Small intestine (tissue), 7 donors: ENCODE measurements at regions not wholly inside any gene's neighbourhood (a gene's known extent, or its start where the extent isn't known, plus 50 kb on each side); places are given as distances from the start of the nearest gene placed in this dataset.

Experiments
- DNase-seq, 2 donors: peaks; one replicate each; pipeline versions ENCODE4 v3.0.0 to v3.0.0-alpha.2; 2013
- FAIRE-seq: peaks from 2 replicates; lab custom pipeline; 2012; peaks lifted over from hg19 to GRCh38; lab: Jason Lieb, UNC
- H3K27ac ChIP-seq, 3 donors: one replicate each; pipeline ENCODE4 v1.5.1; 2013; ENCODE audit warnings: low read length in 2 of 3, mild to moderate bottlenecking in 2 of 3, control low read depth in 1 of 3, inconsistent platforms in 1 of 3, low read depth in 1 of 3, moderate library complexity in 1 of 3
- H3K27me3 ChIP-seq, 3 donors: one replicate each; pipeline ENCODE4 v1.6.1; 2013; ENCODE audit warnings: low read length in 3 of 3, inconsistent platforms in 1 of 3; ENCODE audit not compliant: control insufficient read depth in 3 of 3, insufficient read depth in 3 of 3
- H3K36me3 ChIP-seq, 3 donors: one replicate each; pipeline ENCODE4 v1.6.1; 2013; ENCODE audit warnings: low read length in 3 of 3, inconsistent platforms in 1 of 3, low read depth in 1 of 3, mild to moderate bottlenecking in 1 of 3, moderate library complexity in 1 of 3; ENCODE audit not compliant: control insufficient read depth in 3 of 3, insufficient read depth in 2 of 3
- H3K4me1 ChIP-seq, 3 donors: one replicate each; pipeline ENCODE4 v1.6.1; 2013; ENCODE audit warnings: low read length in 2 of 3, inconsistent platforms in 1 of 3, low read depth in 1 of 3, mild to moderate bottlenecking in 1 of 3, moderate library complexity in 1 of 3; ENCODE audit not compliant: control insufficient read depth in 3 of 3, insufficient read depth in 2 of 3
- H3K4me3 ChIP-seq, 3 donors: one replicate each; pipeline ENCODE4 v1.5.1; 2013; ENCODE audit warnings: low read length in 3 of 3, control low read depth in 1 of 3, inconsistent platforms in 1 of 3, low read depth in 1 of 3, mild to moderate bottlenecking in 1 of 3, moderate library complexity in 1 of 3
- H3K9me3 ChIP-seq, 2 donors: one replicate each; pipeline ENCODE4 v1.6.1; 2013; ENCODE audit warnings: low read depth in 1 of 2, low read length in 1 of 2; ENCODE audit not compliant: control insufficient read depth in 2 of 2, insufficient read depth in 1 of 2
- WGBS, 3 donors: extraction: QIAGEN DNeasy Blood & Tissue Kit; methylation state at CpG; one replicate each; pipeline ENCODE4 v1.1.7; 2013; 5-methylcytosine and 5-hydroxymethylcytosine counted together
- donor health status: healthy with polysubstance abuse.
- donor health status: control.
- donor health status: control.
- donor health status: Bipolar disorder and iron deficiency.
- donor health status: healthy.

- 67 to 83% (median 68%) methylated on average over 3 of the region's 3 CpGs for WGBS, 3 donors
- H3K4me1 ChIP-seq, result no peaks in the 10 kb centered on the region
- FAIRE-seq, result no peak
These were observed 127.1 kb upstream of the RUNX3 start for GRCh38 chr1:25057188-25057587.

GRCh38 chr1:25056536-25056935, 126.5 kb upstream of the RUNX3 start:
- no peak for FAIRE-seq
- 89 to 92% (median 91%) methylated on average over 9 of the region's 9 CpGs for WGBS, 3 donors
- H3K27ac ChIP-seq, result no peak overlapping the region
- peaks cover 0 to 10% (median 1%) of the 10 kb centered on the region in 3 donors for H3K27me3 ChIP-seq
- H3K36me3 ChIP-seq, result no peaks in the 10 kb centered on the region
- no peaks in the 10 kb centered on the region for H3K4me1 ChIP-seq
- no peaks in the 10 kb centered on the region for H3K9me3 ChIP-seq
- no peak for DNase-seq
- no peak overlapping the region for H3K4me3 ChIP-seq

More at GRCh38 chr1:25057188-25057587, 127.1 kb upstream of the RUNX3 start:
- Histone ChIP-seq H3K27me3 (peaks cover 0 to 10% (median 2%) of the 10 kb centered on the region in 3 donors), H3K9me3 (no peaks in the 10 kb centered on the region), H3K4me3 (no peak overlapping the region), H3K36me3 (no peaks in the 10 kb centered on the region), H3K27ac (no peak overlapping the region)
- DNase-seq, result no peak

GRCh38 chr1:25055961-25056360, 125.9 kb upstream of the RUNX3 start:
- FAIRE-seq, result no peak
- Histone ChIP-seq H3K4me1 (no peaks in the 10 kb centered on the region), H3K9me3 (no peaks in the 10 kb centered on the region), H3K27ac (no peak overlapping the region), H3K36me3 (no peaks in the 10 kb centered on the region), H3K27me3 (peaks cover 0 to 10% (median 0%) of the 10 kb centered on the region in 3 donors), H3K4me3 (no peak overlapping the region)
- no peak for DNase-seq
- WGBS, 3 donors, result 63 to 82% (median 70%) methylated on average over 5 of the region's 5 CpGs

GRCh38 chr1:25055324-25055780, 125.3 kb upstream of the RUNX3 start:
- Histone ChIP-seq H3K4me3 (no peak overlapping the region), H3K36me3 (no peaks in the 10 kb centered on the region), H3K4me1 (no peaks in the 10 kb centered on the region), H3K27ac (no peak overlapping the region), H3K27me3 (peaks cover 0 to 10% (median 0%) of the 10 kb centered on the region in 3 donors), H3K9me3 (no peaks in the 10 kb centered on the region)
- no peak for FAIRE-seq
- DNase-seq, result no peak
- 73 to 83% (median 80%) methylated on average over 13 of the region's 13 CpGs for WGBS, 3 donors

- H3K36me3 ChIP-seq, result no peaks in the 10 kb centered on the region
- no peak overlapping the region for H3K27ac ChIP-seq
- FAIRE-seq (no peak), DNase-seq (no peak)
- peaks cover 0 to 10% (median 0%) of the 10 kb centered on the region in 3 donors for H3K27me3 ChIP-seq
- no peak overlapping the region for H3K4me3 ChIP-seq
- no peaks in the 10 kb centered on the region for H3K4me1 ChIP-seq
- 57 to 68% (median 61%) methylated on average over 15 of the region's 15 CpGs for WGBS, 3 donors
- H3K9me3 ChIP-seq, result no peaks in the 10 kb centered on the region
These were observed 124.6 kb upstream of the RUNX3 start for GRCh38 chr1:25054526-25055323.

GRCh38 chr1:25053576-25054250, 123.6 kb upstream of the RUNX3 start:
- no peak for FAIRE-seq
- no peak for DNase-seq
- no peak overlapping the region for H3K4me3 ChIP-seq
- H3K36me3 ChIP-seq, result no peaks in the 10 kb centered on the region
- H3K27ac ChIP-seq, result no peak overlapping the region
- 67 to 81% (median 73%) methylated on average over 12 of the region's 12 CpGs for WGBS, 3 donors
- H3K4me1 ChIP-seq, result no peaks in the 10 kb centered on the region
- H3K9me3 ChIP-seq, result no peaks in the 10 kb centered on the region
- H3K27me3 ChIP-seq, result peaks cover 0 to 10% (median 0%) of the 10 kb centered on the region in 3 donors

- 60 to 71% (median 63%) methylated on average over 12 of the region's 12 CpGs for WGBS, 3 donors
- H3K27me3 ChIP-seq, result peaks cover 0 to 7% (median 0%) of the 10 kb centered on the region in 3 donors
These were observed 121.8 kb upstream of the RUNX3 start for GRCh38 chr1:25051906-25052305.

GRCh38 chr1:25051504-25051903, 121.4 kb upstream of the RUNX3 start:
- Histone ChIP-seq H3K27ac (no peak overlapping the region), H3K9me3 (no peaks in the 10 kb centered on the region), H3K4me3 (no peak overlapping the region), H3K4me1 (no peaks in the 10 kb centered on the region), H3K27me3 (peaks cover 0 to 7% (median 0%) of the 10 kb centered on the region in 3 donors), H3K36me3 (no peaks in the 10 kb centered on the region)
- WGBS, 3 donors, result 84 to 91% (median 84%) methylated on average over 6 of the region's 6 CpGs
- FAIRE-seq, result no peak
- DNase-seq, result no peak

More at GRCh38 chr1:25051906-25052305, 121.8 kb upstream of the RUNX3 start:
- no peak overlapping the region for H3K4me3 ChIP-seq
- FAIRE-seq (no peak), DNase-seq (no peak)
- H3K27ac ChIP-seq, result no peak overlapping the region
- H3K4me1 ChIP-seq, result no peaks in the 10 kb centered on the region
- H3K36me3 ChIP-seq, result no peaks in the 10 kb centered on the region
- no peaks in the 10 kb centered on the region for H3K9me3 ChIP-seq
